ENCODE measurements at regions not wholly inside any gene's neighbourhood (a gene's known extent, or its start where the extent isn't known, plus 50 kb on each side); places are given as distances from the start of the nearest gene placed in this dataset.

GRCh38 chr12:71223139-71223538, 65.3 kb upstream of the TSPAN8 start:
- DNase-seq (ENCODE audit: low read depth) = no peak
- TF ChIP-seq CTCF (conservative IDR thresholded peaks at IDR 0.05; ENCODE audit: low read depth, low read length) = no peak
- H3K4me3 ChIP-seq (ENCODE audit: low read depth, low read length) = no peak overlapping the region

- TF ChIP-seq CTCF (conservative IDR thresholded peaks at IDR 0.05; ENCODE audit: low read depth, low read length) = no peak
- no peak for DNase-seq (ENCODE audit: low read depth)
- no peak overlapping the region for H3K4me3 ChIP-seq (ENCODE audit: low read depth, low read length)
Measured at GRCh38 chr12:71222436-71222835, 64.6 kb upstream of the TSPAN8 start.

- no peak for DNase-seq (ENCODE audit: low read depth)
- no peak for TF ChIP-seq CTCF (conservative IDR thresholded peaks at IDR 0.05; ENCODE audit: low read depth, low read length)
- no peak overlapping the region for H3K4me3 ChIP-seq (ENCODE audit: low read depth, low read length)
Measured at GRCh38 chr12:71220260-71220659, 62.5 kb upstream of the TSPAN8 start.

GRCh38 chr12:71219224-71219623, 61.4 kb upstream of the TSPAN8 start:
- TF ChIP-seq CTCF (conservative IDR thresholded peaks at IDR 0.05; ENCODE audit: low read depth, low read length) = no peak
- DNase-seq (ENCODE audit: low read depth) = no peak
- no peak overlapping the region for H3K4me3 ChIP-seq (ENCODE audit: low read depth, low read length)

GRCh38 chr12:71218616-71219015, 60.8 kb upstream of the TSPAN8 start:
- no peak for DNase-seq (ENCODE audit: low read depth)
- H3K4me3 ChIP-seq (ENCODE audit: low read depth, low read length) = no peak overlapping the region
- TF ChIP-seq CTCF (conservative IDR thresholded peaks at IDR 0.05; ENCODE audit: low read depth, low read length) = no peak

- no peak overlapping the region for H3K4me3 ChIP-seq (ENCODE audit: low read depth, low read length)
- no peak for DNase-seq (ENCODE audit: low read depth)
- peak; percentile 77 for TF ChIP-seq CTCF (conservative IDR thresholded peaks at IDR 0.05; ENCODE audit: low read depth, low read length)
Measured at GRCh38 chr12:71216725-71217579, 59.2 kb upstream of the TSPAN8 start.
